ENCODE measurements at regions not wholly inside any gene's neighbourhood (a gene's known extent, or its start where the extent isn't known, plus 50 kb on each side); places are given as distances from the start of the nearest gene placed in this dataset.

DNA sequence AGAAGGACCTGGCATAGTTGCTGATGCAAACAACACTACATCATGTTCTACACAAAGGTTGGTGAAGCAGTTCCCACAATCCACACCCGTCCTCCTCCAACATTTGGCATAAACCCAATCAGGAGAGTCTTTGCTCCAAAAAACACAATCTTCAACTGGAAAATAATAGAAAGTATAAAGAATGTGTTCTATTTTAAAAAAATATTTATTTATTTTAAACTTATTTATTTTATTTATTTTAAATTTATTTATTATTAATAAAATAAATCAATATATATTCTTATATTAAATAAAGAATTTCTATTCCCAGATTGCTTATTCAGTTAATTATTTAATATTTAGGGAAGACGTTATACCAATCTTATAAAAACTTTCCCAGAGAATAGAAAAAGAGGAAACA, 1753.7 kb upstream of the AGA start:
- TF ChIP-seq, protein P1, sequence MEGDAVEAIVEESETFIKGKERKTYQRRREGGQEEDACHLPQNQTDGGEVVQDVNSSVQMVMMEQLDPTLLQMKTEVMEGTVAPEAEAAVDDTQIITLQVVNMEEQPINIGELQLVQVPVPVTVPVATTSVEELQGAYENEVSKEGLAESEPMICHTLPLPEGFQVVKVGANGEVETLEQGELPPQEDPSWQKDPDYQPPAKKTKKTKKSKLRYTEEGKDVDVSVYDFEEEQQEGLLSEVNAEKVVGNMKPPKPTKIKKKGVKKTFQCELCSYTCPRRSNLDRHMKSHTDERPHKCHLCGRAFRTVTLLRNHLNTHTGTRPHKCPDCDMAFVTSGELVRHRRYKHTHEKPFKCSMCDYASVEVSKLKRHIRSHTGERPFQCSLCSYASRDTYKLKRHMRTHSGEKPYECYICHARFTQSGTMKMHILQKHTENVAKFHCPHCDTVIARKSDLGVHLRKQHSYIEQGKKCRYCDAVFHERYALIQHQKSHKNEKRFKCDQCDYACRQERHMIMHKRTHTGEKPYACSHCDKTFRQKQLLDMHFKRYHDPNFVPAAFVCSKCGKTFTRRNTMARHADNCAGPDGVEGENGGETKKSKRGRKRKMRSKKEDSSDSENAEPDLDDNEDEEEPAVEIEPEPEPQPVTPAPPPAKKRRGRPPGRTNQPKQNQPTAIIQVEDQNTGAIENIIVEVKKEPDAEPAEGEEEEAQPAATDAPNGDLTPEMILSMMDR (IDR thresholded peaks at IDR 0.05): no peak
- no peak for TF ChIP-seq POLR2A (IDR thresholded peaks at IDR 0.05)
